ENCODE measurements at regions not wholly inside any gene's neighbourhood (a gene's known extent, or its start where the extent isn't known, plus 50 kb on each side); places are given as distances from the start of the nearest gene placed in this dataset.

DNA sequence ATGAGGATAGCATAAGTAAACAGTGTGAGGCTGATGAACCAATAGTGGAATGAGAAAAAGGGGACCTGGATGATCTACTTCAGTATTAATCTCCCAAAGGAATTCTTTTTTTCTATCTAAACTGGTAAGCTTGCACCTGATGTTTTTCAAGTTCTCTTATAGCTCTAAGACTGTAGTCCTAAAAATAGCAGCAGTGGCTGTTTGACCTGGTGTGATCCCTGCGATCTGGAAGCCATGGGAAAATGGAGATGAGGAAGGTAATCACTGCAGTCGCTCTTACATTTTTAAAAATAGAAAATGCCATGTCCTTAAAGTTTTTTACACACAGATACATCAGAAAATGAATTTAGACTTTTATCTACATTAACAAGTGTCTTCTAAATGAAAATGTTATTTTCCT is 926.4 kb upstream of the SLC35B3 start:
- DNase-seq (no peak), ATAC-seq (peak in 3 of 8 donors; percentile 54 to 57 (median 57))
- WGBS, 2 donors, result 33 to 47% methylated on average over 2 of the region's 2 CpGs
- no peak overlapping the region for H3K27ac ChIP-seq
- peaks cover 0 to 44% (median 4%) of the 10 kb centered on the region in 11 donors for H3K9me3 ChIP-seq
- intact Hi-C loops (cut with DNase I), result no loop called here
- TF ChIP-seq, protein P1, sequence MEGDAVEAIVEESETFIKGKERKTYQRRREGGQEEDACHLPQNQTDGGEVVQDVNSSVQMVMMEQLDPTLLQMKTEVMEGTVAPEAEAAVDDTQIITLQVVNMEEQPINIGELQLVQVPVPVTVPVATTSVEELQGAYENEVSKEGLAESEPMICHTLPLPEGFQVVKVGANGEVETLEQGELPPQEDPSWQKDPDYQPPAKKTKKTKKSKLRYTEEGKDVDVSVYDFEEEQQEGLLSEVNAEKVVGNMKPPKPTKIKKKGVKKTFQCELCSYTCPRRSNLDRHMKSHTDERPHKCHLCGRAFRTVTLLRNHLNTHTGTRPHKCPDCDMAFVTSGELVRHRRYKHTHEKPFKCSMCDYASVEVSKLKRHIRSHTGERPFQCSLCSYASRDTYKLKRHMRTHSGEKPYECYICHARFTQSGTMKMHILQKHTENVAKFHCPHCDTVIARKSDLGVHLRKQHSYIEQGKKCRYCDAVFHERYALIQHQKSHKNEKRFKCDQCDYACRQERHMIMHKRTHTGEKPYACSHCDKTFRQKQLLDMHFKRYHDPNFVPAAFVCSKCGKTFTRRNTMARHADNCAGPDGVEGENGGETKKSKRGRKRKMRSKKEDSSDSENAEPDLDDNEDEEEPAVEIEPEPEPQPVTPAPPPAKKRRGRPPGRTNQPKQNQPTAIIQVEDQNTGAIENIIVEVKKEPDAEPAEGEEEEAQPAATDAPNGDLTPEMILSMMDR (IDR thresholded peaks at IDR 0.05), result no peak
- no peak overlapping the region for H3K4me3 ChIP-seq
- H3K4me1 ChIP-seq, result peaks cover 0 to 8% (median 0%) of the 10 kb centered on the region in 9 donors
- no peaks in the 10 kb centered on the region for H3K36me3 ChIP-seq
- no peaks in the 10 kb centered on the region for H3K27me3 ChIP-seq

- DNase-seq, result no peak
- TF ChIP-seq, protein P1 (IDR thresholded peaks at IDR 0.05), result no peak
- H3K4me3 ChIP-seq, result no peak overlapping the region
- H3K27me3 ChIP-seq, result no peaks in the 10 kb centered on the region
- peaks cover 0 to 51% (median 4%) of the 10 kb centered on the region in 11 donors for H3K9me3 ChIP-seq
- H3K36me3 ChIP-seq, result no peaks in the 10 kb centered on the region
- peaks cover 0 to 8% (median 0%) of the 10 kb centered on the region in 9 donors for H3K4me1 ChIP-seq
- intact Hi-C loops (cut with DNase I), result no loop called here
- no peak overlapping the region for H3K27ac ChIP-seq
- no peak for ATAC-seq
These were observed 925.5 kb upstream of the SLC35B3 start for GRCh38 chr6:9360881-9361280.

DNA sequence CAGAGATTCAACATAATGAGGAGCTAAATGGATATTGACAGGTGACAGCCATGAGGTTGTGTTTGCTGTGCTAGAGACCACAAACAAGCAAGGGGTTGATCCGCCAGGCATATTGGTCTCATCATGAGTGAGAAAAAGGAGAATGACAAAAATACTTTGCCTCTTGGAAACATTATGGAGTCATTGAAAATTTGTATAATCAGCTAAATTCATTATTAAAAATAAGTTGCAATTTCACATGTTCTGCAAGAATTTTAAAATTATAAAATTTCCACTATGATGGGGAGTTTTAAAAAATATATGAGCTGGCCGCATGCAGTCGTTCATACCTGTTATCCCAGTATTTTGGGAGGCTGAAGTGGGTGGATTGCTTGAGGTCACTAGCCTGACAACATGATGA is 912.3 kb upstream of the SLC35B3 start:
- WGBS, 2 donors, result 70 to 81% methylated on average over 3 of the region's 3 CpGs

DNA sequence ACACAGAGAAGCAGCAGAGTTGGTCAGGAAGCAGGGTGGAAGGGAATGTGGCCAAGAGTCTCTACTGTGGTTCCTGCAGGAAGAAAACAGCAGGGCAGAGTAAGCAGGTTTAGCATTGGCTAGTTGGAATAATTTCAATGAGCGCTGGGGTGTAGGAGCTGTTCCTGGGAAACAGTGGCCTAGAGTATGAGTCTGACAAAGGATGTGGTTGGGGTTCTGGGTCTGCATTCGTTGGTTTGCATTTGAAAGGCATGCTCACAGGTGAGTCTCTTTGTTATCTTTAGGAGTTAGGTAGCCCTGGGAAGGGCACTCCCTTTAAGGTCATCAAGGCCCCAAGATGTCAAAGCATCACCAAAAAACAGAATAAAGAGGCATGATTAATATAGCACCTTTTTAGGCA is 911.6 kb upstream of the SLC35B3 start:
- DNase-seq (no peak), ATAC-seq (no peak)
- Histone ChIP-seq H3K4me1 (no peaks in the 10 kb centered on the region), H3K27ac (no peak overlapping the region), H3K9me3 (no peaks in the 10 kb centered on the region), H3K4me3 (no peak overlapping the region), H3K27me3 (no peaks in the 10 kb centered on the region), H3K36me3 (no peaks in the 10 kb centered on the region)
- TF ChIP-seq, protein P1 (IDR thresholded peaks at IDR 0.05), result no peak
- intact Hi-C loops (cut with DNase I), result no loop called here
- 73 to 79% methylated on average over 2 of the region's 2 CpGs for WGBS, 2 donors

More for the DNA sequence above, 912.3 kb upstream of the SLC35B3 start:
- no peak for ATAC-seq
- peaks cover 0 to 5% (median 0%) of the 10 kb centered on the region in 11 donors for H3K9me3 ChIP-seq
- no peaks in the 10 kb centered on the region for H3K36me3 ChIP-seq
- no peak overlapping the region for H3K27ac ChIP-seq
- no peak for DNase-seq
- TF ChIP-seq, protein P1 (IDR thresholded peaks at IDR 0.05), result no peak
- H3K4me1 ChIP-seq, result no peaks in the 10 kb centered on the region
- H3K4me3 ChIP-seq, result no peak overlapping the region
- intact Hi-C loops (cut with DNase I), result no loop called here
- H3K27me3 ChIP-seq, result no peaks in the 10 kb centered on the region
